Left lung (tissue), 4 donors: ENCODE measurements at regions not wholly inside any gene's neighbourhood (a gene's known extent, or its start where the extent isn't known, plus 50 kb on each side); places are given as distances from the start of the nearest gene placed in this dataset.

ENCODE experiments used
- ATAC-seq: fragments of 200-7000 bp; cut with Tn5 transposase; one replicate; pipeline ENCODE4 v1.9.1; 2020; ENCODE audit warnings: moderate library complexity
- DNase-seq, 4 donors: peaks; one replicate each; pipeline ENCODE4 v3.0.0-alpha.2; 2013 to 2020
- H3K27ac ChIP-seq, 2 donors: fragments of 200-600 bp; sonication (generic) in 1 of 2; one replicate each; pipeline versions ENCODE4 v1.5.0 to v1.8.0; 2020 to 2021
- H3K27me3 ChIP-seq, 2 donors: fragments of 200-600 bp; sonication (generic) in 1 of 2; one replicate each; pipeline versions ENCODE4 v1.5.0 to v1.8.0; 2020 to 2021
- H3K36me3 ChIP-seq, 2 donors: fragments of 200-600 bp; sonication (generic) in 1 of 2; one replicate each; pipeline versions ENCODE4 v1.5.0 to v1.8.0; 2020 to 2021
- H3K4me1 ChIP-seq, 2 donors: fragments of 200-600 bp; one replicate each; pipeline ENCODE4 v1.8.0; 2021
- H3K4me3 ChIP-seq, 2 donors: fragments of 200-600 bp; sonication (generic) in 1 of 2; one replicate each; pipeline versions ENCODE4 v1.5.0 to v1.8.0; 2020 to 2021; ENCODE audit warnings: mild to moderate bottlenecking in 1 of 2
- H3K9me3 ChIP-seq, 2 donors: fragments of 200-600 bp; sonication (generic) in 1 of 2; one replicate each; pipeline versions ENCODE4 v1.5.0 to v1.8.0; 2020 to 2021
- intact Hi-C, 2 donors: fragments of 100-400 bp; cut with DNase I; formaldehyde crosslinking; loops; one replicate each; pipeline versions ENCODE4 v1.11.2 to v1.14.2; 2022
- TF ChIP-seq, protein P1 (sequence below), 2 donors: fragments of 200-600 bp; sonication (generic) in 1 of 2; IDR thresholded peaks; one replicate each; pipeline versions ENCODE4 v1.5.0 to v1.8.0; 2021; ENCODE audit warnings: antibody characterized with exemption in 2 of 2
- donor health status: DM: no; HTN: yes; CAD: no.
- donor health status: DM: no; HTN: no; CAD: no.

DNA sequence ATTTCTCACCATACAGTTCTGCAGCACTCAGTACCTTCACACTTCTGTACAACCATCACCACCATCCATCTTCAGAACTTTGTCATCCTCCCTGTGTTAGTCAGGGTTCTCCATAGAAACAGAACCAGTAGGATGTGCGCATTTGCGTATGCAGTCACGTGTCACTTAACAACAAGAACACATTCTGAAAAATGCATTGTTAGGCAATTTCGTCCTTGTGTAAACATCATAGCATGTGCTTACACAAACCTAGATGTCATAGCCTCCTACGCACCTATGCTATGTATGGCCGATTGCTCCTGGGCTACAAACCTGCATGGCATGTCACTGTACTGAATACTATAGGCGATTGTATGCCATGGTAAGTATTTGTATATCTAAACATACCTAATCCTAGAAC, 66.2 kb upstream of the PTPRT start:
- Histone ChIP-seq H3K4me1 (no peaks in the 10 kb centered on the region), H3K36me3 (no peaks in the 10 kb centered on the region), H3K27ac (no peak overlapping the region), H3K27me3 (no peaks in the 10 kb centered on the region), H3K4me3 (no peak overlapping the region), H3K9me3 (no peaks in the 10 kb centered on the region)
- TF ChIP-seq, protein P1, sequence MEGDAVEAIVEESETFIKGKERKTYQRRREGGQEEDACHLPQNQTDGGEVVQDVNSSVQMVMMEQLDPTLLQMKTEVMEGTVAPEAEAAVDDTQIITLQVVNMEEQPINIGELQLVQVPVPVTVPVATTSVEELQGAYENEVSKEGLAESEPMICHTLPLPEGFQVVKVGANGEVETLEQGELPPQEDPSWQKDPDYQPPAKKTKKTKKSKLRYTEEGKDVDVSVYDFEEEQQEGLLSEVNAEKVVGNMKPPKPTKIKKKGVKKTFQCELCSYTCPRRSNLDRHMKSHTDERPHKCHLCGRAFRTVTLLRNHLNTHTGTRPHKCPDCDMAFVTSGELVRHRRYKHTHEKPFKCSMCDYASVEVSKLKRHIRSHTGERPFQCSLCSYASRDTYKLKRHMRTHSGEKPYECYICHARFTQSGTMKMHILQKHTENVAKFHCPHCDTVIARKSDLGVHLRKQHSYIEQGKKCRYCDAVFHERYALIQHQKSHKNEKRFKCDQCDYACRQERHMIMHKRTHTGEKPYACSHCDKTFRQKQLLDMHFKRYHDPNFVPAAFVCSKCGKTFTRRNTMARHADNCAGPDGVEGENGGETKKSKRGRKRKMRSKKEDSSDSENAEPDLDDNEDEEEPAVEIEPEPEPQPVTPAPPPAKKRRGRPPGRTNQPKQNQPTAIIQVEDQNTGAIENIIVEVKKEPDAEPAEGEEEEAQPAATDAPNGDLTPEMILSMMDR (IDR thresholded peaks at IDR 0.05): no peak
- intact Hi-C loops: no loop called here
- ATAC-seq: no peak
- no peak for DNase-seq

DNA sequence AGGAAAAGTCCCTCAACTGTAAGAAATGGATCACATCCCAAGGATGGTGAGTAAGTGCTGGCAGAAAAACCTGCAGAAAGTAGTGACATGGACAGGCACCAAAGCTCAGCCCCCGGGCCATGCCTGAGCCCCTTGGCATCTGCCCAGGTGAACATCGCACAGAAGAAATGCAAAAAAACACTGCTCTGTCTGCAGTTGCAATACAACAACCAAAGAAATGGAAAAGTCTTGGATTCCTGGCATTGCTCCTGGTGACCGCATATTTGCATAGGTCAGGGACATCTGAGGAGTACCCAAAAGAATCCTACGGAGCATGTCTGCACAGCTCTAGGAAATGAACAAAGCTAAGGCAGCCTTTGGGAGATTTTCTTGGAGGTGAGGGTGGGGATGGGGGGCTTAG, 63.1 kb upstream of the PTPRT start:
- H3K4me3 ChIP-seq: no peak overlapping the region
- H3K9me3 ChIP-seq: no peaks in the 10 kb centered on the region
- no peaks in the 10 kb centered on the region for H3K4me1 ChIP-seq
- intact Hi-C loops: no loop called here
- no peak overlapping the region for H3K27ac ChIP-seq
- no peaks in the 10 kb centered on the region for H3K36me3 ChIP-seq
- H3K27me3 ChIP-seq: no peaks in the 10 kb centered on the region
- TF ChIP-seq, protein P1 (IDR thresholded peaks at IDR 0.05): no peak
- DNase-seq: no peak
- no peak for ATAC-seq

DNA sequence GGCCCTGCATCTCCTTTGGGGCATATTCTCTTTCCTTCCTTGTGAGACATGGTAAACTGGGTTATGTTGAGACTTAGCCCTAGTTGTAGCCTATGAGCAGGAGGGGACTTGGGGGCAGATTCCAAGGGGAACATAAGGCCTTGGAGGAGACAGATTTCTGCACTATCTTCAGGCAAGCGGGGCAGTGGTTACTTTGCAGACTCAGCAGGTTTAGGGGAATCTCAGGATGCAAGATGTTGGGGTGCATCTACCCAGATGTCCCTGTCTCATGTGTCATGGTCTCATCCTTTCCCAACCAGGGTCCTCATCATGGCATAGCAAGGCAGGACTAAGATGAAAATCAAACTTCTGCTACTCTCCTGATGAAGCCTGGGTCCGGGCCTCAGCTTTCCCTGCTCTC, 58.6 kb upstream of the PTPRT start:
- DNase-seq (no peak), ATAC-seq (no peak)
- TF ChIP-seq, protein P1 (IDR thresholded peaks at IDR 0.05): no peak
- Histone ChIP-seq H3K27ac (no peak overlapping the region), H3K27me3 (no peaks in the 10 kb centered on the region), H3K4me3 (no peak overlapping the region), H3K9me3 (no peaks in the 10 kb centered on the region), H3K36me3 (no peaks in the 10 kb centered on the region), H3K4me1 (no peaks in the 10 kb centered on the region)
- intact Hi-C loops: no loop called here

DNA sequence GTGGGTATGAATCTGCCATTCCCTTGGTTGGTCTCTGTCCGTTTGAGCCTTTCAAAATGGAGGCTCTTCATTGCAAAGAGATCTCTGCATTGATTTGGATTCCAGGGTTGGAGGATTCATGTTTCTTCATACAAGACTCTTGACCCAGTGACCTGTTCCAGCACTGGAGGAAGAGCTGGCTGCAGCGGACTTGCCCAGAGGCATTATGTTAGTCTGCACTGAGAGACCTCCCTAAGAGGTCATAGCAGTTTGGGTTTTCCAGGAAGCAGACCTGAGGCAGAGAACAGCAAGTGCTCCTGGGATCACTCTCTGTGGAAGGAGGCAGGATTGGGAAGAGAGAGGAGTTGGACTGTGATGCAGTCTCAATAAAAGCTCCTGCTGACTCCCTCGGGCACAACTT, 57.7 kb upstream of the PTPRT start:
- TF ChIP-seq, protein P1 (IDR thresholded peaks at IDR 0.05): no peak
- no peak overlapping the region for H3K27ac ChIP-seq
- intact Hi-C loops: no loop called here
- no peak for DNase-seq
- no peaks in the 10 kb centered on the region for H3K36me3 ChIP-seq
- H3K4me3 ChIP-seq: no peak overlapping the region
- no peaks in the 10 kb centered on the region for H3K4me1 ChIP-seq
- no peak for ATAC-seq
- no peaks in the 10 kb centered on the region for H3K9me3 ChIP-seq
- no peaks in the 10 kb centered on the region for H3K27me3 ChIP-seq

DNA sequence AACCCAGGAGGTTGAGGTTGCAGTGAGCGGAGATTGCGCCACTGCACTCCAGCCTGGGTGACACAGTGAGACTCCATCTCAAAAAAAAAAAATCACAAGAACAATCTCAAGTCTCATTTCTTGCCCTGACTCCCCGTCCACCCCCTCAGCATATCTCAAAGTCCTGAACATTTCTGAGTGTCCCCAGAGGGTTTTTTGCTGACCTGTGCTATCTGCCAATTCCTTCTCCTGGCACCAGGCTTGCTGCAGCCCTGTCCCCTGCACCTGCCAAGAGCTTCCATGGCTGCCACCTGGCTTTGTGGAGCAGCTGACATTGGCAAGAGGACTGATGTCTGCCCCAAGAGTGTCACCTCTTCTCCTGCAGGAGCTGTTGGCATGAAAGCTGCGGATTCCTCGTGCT, 54.9 kb upstream of the PTPRT start:
- H3K9me3 ChIP-seq: no peaks in the 10 kb centered on the region
- TF ChIP-seq, protein P1 (IDR thresholded peaks at IDR 0.05): no peak
- no peak overlapping the region for H3K27ac ChIP-seq
- DNase-seq (no peak), ATAC-seq (no peak)
- no peaks in the 10 kb centered on the region for H3K36me3 ChIP-seq
- intact Hi-C loops: no loop called here
- H3K27me3 ChIP-seq: no peaks in the 10 kb centered on the region
- H3K4me3 ChIP-seq: no peak overlapping the region
- no peaks in the 10 kb centered on the region for H3K4me1 ChIP-seq
